Stimulated activated CD4-positive, alpha-beta T cell treated with anti-CD3 and anti-CD28 coated beads, Interleukin-2, amount 100 ng/mL, for 48 hours (primary cell): ENCODE measurements at regions not wholly inside any gene's neighbourhood (a gene's known extent, or its start where the extent isn't known, plus 50 kb on each side); places are given as distances from the start of the nearest gene placed in this dataset.

ENCODE experiments used
- DNase-seq, 2 donors: peaks; one replicate each; pipeline ENCODE4 v3.0.0-alpha.2; 2020

DNA sequence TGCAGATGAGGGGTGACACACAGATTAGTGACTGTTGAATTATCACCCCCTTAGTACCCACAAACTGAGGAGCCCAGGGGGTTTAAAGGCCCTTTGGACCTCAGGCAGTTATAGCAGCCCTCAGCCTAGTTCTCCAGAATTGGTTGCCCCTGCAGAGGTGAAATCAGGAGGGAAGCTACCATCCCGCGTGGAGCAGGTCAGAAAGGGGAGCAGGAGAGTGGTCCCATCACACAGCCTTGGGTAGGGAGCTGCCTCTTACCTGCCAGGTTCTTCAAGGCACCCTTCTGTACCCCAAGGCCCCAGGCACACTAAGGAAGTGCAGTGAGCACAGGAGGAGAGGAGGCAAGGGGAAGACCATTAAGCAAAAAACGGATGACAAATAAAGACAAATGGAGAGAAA is 121.2 kb upstream of the TNR start:
- DNase-seq = no peak

DNA sequence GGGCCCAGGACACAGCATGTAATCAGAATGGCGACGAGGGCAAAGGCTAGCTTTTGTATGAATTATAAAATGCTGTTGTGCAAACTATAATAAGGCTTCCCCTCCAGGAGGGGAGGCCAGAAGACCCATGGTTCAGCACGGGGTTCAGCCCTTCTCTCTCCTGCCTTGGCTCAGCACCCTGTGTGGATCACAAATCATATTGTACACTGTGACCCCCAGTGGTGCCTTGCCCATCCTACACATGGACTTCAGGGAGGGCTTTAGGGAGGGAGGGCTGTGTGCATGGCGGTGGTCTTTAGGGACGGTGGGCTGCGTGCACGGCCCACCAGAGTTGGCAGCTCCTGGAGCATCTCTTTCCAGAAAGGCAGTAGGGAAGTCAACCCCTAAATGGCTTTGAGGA is 120.8 kb upstream of the TNR start:
- no peak for DNase-seq

- no peak for DNase-seq
Observed at GRCh38 chr1:175863299-175864050, 120.1 kb upstream of the TNR start.

DNA sequence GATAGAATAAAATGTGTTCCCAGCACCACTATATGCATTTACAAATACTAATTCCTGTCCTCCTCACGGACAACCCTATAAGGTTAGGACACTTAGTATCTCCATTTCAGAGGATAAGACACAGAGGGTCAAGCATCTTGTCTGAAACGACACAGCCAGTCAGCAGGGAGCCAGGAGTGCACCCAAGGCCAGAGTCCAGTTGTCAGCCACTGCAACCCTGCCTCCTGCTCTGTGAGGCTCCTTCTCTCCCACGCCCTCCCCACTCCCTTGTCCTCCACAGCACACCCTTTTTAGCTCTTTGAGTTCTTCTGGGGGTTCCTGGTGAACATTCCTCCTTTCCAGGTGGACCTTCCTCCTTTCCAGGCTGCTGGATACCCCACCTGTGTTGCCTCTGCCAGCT is 119.0 kb upstream of the TNR start:
- DNase-seq = no peak

DNA sequence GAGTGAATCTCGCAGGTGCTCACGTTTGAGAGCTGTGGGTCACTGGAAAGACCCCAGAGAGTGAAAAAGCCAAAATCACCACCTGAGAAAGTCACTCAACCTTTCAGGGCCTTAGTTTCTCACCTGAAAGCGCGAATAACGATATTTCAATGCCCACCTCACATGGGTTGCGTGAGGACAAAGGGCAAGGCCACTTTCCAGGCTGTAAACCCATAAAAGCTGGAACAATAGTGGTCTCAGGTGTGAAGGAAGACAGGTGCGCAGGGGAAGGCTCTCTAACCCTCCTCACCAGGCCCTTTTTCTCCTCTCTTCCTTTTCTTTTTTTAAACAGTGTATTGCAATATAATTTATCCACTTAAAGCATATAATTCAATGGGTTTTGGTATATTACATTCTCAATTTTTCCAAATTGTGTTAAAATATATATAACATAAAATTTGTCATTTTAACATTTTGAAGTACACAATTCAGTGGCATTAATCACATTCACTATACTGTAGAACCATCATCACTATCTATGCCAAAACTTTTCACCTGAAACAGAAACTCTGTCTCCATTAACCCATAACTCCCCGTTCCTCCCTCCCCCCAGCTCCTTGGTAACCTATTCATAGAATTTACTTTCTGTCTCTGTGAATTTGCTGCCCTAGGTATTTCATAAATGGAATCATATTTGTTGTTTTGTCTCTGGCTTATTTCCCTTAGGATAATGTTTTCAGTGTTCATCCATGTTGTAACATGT is 118.4 kb upstream of the TNR start:
- DNase-seq = no peak

DNA sequence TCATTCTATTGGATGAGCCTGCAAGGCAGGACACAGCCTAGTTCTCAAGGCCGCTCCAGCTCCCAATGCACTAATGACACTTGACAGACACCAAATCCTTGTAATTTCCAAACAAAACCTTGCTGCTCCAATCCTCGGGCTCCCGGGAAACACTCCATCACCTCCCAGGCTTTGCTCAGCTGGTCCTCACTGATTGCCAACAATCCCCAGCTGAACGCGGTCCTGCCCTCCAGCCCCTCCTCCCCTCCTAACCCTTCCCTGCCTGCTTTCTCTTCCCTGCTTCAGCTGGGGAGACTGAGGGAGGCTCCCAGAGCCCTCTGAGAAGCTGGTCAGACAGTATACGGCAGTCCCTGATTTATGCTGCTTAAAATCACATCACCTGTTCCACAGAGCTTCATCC is 114.4 kb upstream of the TNR start:
- no peak for DNase-seq

DNA sequence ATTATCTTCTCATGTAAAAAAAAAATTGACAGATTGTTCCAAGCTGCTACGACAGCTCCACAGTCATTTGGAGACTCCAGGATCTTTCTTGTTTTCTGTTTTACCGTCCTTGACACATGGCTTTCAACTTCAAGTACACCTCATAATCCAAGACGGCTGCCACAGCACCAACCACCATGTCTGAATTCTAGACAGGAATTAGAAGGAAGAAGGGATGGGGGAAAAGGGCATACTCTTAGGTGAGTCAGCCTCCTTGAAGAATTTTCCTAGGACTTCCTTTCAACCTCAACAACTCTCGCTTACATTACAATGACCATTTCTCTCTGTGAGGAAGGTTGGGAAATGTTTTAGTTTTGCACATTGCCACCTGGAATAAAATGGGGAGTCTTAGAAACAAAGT is 110.3 kb upstream of the TNR start:
- DNase-seq = no peak

GRCh38 chr1:175851749-175852148 is 108.4 kb upstream of the TNR start:
- no peak for DNase-seq

DNA sequence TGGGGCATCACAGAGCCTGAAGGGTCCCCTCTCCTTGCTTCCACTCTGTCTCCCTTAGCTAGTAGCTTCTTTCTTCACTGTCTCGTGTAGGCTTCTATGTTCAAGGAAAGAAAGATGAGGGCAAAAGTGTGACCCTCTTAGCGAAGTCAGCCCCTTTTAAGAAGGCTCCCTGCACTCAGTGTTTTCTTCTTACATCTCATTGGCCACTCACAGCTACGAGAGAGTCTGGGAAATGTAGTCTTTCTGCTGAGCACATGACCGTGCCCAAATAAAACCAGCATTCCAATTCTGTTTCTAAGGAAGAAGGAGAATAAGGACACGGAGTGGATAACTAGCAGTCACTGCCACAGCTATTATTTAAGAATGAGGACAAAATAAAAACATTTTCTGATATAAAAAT is 104.9 kb upstream of the TNR start:
- DNase-seq = no peak

GRCh38 chr1:175845985-175846384 is 102.6 kb upstream of the TNR start:
- DNase-seq = no peak

- no peak for DNase-seq
Observed at GRCh38 chr1:175845338-175845737, 101.9 kb upstream of the TNR start.

DNA sequence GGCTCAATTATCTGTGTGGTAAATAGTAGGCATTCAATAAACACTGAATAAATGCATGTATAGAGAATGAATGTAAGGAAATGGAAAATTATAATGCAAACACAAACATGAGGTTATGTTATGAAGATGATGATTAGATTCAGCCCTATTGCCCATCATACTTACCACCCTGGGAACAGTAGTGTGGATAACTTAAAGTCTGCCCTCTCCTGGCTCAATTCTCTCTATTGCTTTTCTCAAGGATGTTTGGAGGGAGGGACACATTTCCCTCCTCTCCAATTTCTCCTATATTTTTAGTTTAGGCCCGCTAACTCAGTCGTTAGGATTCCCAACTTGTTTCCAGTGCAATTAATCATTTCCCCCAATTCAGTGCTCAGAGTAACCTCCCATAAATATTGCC is 101.5 kb upstream of the TNR start:
- DNase-seq = no peak

DNA sequence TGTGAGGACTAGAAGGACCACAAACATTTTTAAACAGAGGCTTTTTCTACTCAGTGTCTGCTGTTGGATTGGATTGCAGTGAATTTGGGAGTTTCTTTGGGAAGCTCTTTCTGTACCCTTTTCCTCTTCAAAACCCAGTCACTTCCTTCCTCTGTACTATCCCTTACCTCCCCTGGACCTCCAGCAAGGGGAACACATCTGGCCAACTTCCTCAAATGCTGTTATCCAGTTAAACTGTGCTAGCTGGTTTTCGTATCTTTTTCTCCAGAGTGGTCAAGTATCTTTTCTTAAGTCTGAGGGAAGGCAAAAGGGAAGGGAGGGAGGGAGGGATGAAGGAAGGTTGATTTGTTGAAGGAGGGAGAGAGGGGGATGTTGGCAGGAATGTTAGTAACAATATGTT is 99.2 kb upstream of the TNR start:
- DNase-seq = no peak

DNA sequence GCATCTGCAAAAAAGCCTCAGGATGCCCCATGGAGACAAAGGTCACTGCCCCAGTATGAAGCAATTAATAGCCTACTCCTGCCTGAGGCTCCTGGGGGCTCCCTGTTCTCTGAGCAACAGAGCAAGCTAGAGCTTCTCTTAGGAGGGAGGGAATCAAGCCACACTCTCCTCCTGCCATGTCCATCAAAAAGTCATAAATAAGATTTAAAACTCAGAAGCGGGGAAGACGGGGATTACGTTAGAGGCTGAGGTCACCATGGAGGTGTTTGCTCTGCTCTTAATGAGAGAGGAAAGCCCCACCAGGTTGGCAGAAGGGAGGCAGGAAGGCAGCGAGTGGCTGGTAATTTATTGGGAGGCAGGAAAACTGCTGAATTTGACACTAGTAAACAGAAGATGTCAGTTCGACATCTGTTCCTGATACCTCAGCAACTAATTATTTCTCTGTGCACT is 98.4 kb upstream of the TNR start:
- DNase-seq = no peak

- no peak for DNase-seq
Observed at GRCh38 chr1:175840787-175841186, 97.4 kb upstream of the TNR start.

GRCh38 chr1:175839779-175840669 is 96.6 kb upstream of the TNR start:
- DNase-seq = no peak

GRCh38 chr1:175834597-175834996 is 91.2 kb upstream of the TNR start:
- no peak for DNase-seq

DNA sequence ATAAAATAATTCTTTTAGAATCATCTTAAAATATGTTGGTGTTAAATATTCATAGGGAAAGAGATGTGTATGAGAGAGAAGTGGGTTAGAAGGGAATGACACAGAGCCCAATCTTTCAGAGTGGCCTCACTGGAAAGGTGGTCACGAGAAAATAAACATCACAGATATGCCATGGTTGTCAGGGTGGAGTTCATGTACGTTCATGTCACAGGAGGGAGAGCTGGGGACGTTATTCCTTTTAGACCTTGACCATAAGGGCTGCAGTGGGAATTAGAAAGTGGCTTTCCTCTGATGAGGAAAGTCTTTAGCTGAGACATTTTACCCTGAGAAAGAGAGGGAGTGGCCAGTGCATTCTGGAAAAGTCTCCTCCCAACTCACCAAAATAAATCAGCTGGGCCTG is 90.6 kb upstream of the TNR start:
- no peak for DNase-seq

DNA sequence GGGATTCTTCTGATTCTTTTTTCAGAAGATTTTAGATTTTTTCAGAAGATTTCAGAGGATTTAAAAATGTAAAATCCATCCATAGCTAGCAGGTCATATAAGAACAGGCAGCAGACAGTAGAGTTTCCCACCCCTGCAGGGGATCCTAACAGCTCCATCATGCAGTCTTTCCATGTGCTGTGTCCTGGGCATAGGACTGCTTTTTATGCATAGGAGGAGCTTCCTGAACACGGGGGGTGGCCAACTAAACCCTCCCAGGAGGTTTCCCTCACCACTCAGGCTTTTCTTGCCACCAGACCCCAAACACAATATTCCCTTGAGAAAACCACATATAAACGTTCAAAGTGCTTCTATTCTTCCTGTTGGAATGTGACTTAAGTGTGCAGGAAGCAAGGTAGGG is 90.1 kb upstream of the TNR start:
- DNase-seq = no peak

GRCh38 chr1:175830500-175830899 is 87.1 kb upstream of the TNR start:
- DNase-seq = no peak

DNA sequence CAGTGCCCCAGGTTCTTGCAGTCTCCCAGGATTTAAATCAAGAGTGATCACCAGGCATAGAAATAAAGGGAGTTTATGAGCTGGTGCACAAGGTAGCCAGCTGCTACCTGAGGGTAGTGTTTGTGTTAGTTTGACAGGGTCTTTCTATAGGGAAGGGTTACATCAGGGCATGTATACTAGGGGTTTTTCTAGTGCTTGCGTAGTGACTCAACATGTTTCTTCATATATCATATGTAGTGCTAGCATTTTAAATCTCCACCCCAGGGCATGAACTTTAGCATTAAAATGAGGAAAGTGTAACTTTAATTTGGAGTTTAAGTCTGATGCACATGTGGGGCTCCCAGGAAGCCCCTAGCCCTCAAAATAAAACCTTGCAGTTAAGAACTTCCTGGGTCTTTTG is 86.5 kb upstream of the TNR start:
- no peak for DNase-seq

DNA sequence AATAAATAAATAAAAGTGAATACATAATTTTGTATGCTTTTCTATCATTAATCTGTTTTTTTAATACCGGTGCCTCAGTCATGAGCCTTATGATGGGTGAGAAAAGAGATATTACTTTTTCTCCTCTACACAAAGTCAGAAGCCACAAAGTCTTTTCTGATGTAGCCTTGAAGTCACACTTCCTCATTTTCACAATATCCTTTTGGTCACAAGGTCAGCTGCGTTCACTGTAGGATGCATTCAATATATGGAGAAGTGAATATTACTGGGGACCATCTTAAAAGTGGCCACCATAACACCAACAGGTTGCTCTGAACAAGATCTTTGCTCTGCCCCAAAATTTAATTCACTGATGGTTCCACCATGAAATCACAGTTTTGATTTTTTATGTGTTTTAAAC is 83.3 kb upstream of the TNR start:
- no peak for DNase-seq

DNA sequence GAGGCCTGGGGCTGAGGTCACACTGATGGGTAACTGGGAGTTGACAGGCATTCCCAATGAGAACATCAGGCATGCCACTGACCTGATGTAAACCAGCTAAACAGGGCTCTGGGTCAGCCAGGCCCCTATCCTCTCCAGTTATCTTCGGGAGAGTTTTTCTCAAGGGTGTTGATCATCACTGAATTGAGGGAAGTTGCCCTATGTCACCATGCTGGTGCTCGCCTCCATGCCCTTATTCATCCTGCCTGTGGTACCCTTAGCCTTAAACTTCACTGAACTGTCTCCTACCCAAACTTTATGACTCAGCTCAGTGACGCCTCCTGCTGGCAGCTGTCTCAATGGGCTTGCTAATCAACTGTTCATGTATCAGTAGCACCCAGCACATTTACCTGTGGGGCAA is 80.7 kb upstream of the TNR start:
- peak; percentile 19 to 25 for DNase-seq

DNA sequence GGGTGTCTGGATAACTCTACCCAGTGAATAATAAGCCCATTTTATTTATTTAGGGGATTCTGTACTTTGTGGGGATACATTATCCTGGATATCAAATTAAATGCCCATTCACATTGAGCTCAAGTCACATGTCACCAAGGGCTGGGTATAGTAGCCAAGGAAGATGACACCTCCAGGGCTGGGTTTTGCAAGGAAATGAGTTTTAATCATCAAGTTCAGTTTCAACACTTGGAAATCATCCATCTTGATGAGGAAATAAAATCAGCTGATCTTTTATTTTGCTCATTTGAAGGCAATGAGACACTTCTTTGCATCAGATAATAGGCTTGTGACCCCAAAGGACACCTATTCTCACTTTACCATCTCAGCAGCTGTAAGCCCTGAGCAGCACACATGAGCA is 80.0 kb upstream of the TNR start:
- no peak for DNase-seq
